ENCODE measurements at regions not wholly inside any gene's neighbourhood (a gene's known extent, or its start where the extent isn't known, plus 50 kb on each side); places are given as distances from the start of the nearest gene placed in this dataset.

DNA sequence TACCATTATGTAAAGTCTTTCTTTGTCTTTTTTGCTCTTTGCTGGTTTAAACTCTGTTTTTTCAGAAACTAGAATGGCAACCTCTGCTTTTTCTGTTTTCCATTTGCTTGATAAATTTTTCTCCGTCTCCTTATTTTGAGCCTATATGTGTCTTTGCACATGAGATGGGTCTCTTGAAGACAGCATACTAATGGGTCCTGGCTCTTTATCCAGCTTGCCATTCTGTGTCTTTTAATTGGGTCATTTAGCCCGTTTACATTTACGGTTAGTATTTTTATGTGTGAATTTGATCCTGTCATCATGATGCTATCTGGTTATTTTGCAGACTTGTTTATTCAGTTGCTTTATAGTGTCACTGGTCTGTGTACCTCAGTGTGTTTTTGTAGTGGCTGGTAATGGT is 207.9 kb upstream of the TMEM260 start:
- TF ChIP-seq, protein P1, sequence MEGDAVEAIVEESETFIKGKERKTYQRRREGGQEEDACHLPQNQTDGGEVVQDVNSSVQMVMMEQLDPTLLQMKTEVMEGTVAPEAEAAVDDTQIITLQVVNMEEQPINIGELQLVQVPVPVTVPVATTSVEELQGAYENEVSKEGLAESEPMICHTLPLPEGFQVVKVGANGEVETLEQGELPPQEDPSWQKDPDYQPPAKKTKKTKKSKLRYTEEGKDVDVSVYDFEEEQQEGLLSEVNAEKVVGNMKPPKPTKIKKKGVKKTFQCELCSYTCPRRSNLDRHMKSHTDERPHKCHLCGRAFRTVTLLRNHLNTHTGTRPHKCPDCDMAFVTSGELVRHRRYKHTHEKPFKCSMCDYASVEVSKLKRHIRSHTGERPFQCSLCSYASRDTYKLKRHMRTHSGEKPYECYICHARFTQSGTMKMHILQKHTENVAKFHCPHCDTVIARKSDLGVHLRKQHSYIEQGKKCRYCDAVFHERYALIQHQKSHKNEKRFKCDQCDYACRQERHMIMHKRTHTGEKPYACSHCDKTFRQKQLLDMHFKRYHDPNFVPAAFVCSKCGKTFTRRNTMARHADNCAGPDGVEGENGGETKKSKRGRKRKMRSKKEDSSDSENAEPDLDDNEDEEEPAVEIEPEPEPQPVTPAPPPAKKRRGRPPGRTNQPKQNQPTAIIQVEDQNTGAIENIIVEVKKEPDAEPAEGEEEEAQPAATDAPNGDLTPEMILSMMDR (IDR thresholded peaks at IDR 0.05 in 8 of 11, conservative IDR thresholded peaks at IDR 0.05 in 3 of 11): no peak
- TF ChIP-seq POLR2A (IDR thresholded peaks at IDR 0.05) (no peak), POLR2AphosphoS5 (IDR thresholded peaks at IDR 0.05) (no peak)

Data from spleen (tissue), 7 donors.